HG03103 (cell line): ENCODE measurements at regions not wholly inside any gene's neighbourhood (a gene's known extent, or its start where the extent isn't known, plus 50 kb on each side); places are given as distances from the start of the nearest gene placed in this dataset.

Source experiments
- ATAC-seq: cut with Tn5 transposase; IDR thresholded peaks from one replicate; pipeline ENCODE4 v1.9.1; 2021; ENCODE audit warnings: low read depth; ENCODE audit not compliant: unreplicated experiment

DNA sequence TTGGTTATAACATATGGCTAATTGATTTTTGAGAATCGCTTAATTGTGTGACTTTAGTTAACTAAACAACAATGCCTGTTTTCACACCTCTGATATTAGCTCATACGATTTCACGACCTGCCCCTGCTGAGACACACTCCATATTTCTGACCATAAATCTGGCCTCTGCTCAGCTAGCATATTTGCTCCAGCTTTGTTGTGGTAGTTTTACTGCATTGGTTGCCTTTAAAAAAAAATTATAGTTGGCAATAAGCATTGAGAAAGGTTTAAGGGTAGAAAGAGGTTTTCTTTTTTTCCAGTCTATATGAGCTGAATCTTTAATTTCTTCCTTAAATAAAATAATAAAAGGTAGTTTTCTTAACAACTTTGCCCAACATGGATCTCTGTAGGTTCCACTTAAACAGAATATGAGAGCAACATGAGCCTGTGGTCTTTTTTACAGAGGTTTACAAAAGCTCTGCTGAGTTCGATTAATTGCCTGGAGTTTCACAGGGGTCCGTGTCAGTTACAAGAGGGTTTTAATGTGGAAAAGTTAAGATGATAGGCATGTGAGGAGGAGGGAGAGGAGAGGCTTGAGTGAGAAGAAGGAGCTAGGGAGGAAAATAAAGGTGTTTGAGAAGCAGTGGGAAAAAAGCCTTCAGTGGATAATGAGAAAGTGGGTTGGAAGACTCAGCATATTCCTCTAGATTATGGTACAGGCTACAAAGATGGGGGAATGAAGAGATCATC, 318.2 kb downstream of the CXCL12 start:
- no peak for ATAC-seq

DNA sequence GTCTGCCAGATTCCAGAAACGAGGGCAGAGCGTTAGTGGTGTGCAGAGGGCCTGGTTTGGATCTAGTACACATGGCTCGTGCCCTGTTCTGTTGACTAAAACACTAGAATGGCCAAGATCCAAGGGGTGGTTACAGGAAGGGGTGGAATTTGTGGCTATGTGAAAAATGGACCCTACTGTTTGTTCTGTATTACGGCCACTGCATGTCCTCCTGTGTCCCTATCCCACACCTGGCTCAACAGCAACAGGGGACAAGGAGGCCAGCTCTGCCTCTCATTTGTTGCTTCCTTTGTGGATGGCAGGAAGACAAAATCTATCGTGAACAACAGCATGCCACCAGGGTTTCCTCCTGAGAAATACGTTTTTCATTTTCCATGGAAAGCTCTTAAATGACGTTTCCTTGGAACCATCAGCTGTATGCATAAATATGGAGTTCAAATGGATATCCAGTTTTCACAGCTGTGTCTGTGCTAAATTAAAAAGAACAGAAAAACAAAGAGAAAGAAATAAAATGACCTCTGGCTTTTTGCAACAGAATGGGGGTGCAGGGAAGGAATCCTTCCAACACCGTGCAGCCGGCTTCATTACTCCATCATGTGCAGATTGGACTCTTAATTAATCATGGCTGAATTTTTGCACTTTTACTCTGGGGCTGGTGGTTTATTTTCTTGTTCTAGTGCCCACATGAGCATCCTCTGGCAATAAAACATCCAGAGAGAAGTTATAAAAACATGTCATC, 318.9 kb downstream of the CXCL12 start:
- no peak for ATAC-seq

- no peak for ATAC-seq
These were observed 319.7 kb downstream of the CXCL12 start for GRCh38 chr10:44064987-44065787.

DNA sequence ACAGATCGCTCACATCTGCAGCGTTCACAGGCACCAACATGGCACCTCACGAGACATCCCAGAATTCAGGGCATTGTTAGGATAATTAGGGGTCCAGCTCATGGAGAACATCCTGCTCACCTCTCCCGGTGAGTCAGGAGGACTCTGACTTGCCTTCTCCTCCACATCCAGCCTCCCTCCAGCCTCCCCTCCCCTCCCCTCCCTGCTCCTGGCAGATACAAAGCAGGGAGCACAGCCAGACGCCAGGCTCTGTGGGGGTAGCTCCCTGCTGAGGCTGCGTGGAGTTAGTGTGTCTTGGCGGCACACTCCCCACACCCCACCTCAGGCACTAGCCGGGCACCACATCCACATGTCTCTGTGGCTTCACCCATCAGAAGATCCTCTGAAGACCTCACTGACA, 320.6 kb downstream of the CXCL12 start:
- no peak for ATAC-seq

DNA sequence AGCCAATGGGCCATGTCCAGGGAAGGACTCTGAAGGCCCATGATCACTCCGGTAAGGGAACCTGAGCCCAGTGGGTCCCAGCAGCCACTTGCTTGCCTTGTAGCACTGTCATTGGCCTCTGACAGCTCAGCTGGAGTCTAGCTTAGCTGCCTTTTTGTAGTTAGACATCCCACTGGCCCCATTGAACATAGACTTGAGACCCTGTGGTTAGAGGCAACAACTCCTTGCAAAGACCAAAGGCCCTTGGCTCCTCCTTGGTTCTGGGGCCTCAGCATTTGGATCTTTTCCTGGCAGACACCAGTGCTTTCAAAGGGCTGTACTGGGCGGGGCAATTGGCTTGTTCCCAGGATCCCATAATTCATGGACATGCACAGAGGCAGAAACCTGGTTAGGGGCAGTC, 321.2 kb downstream of the CXCL12 start:
- ATAC-seq, result no peak

DNA sequence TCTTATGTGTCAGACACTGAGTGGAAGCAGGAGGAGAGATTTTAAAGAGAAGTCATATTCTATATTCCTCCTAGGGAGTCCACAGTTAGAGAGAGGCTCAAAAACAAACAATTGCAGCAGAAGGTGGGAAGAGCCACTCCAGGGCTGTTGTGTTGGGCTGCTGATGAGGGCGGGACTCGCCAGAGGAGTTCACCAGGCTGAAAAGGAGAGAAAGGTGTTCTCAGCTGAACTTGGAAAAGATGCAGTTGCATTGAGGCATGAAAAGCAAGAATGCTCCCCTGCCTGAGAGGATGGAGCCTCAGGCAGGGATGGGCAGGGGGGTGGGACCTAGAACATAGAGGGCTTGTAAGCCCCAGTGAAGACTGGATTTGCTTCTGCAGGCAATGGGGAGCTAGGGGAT, 324.2 kb downstream of the CXCL12 start:
- ATAC-seq, result no peak

- no peak for ATAC-seq
These were observed 324.7 kb downstream of the CXCL12 start for GRCh38 chr10:44060221-44060620.

- ATAC-seq, result no peak
These were observed 326.6 kb downstream of the CXCL12 start for GRCh38 chr10:44058259-44058658.

DNA sequence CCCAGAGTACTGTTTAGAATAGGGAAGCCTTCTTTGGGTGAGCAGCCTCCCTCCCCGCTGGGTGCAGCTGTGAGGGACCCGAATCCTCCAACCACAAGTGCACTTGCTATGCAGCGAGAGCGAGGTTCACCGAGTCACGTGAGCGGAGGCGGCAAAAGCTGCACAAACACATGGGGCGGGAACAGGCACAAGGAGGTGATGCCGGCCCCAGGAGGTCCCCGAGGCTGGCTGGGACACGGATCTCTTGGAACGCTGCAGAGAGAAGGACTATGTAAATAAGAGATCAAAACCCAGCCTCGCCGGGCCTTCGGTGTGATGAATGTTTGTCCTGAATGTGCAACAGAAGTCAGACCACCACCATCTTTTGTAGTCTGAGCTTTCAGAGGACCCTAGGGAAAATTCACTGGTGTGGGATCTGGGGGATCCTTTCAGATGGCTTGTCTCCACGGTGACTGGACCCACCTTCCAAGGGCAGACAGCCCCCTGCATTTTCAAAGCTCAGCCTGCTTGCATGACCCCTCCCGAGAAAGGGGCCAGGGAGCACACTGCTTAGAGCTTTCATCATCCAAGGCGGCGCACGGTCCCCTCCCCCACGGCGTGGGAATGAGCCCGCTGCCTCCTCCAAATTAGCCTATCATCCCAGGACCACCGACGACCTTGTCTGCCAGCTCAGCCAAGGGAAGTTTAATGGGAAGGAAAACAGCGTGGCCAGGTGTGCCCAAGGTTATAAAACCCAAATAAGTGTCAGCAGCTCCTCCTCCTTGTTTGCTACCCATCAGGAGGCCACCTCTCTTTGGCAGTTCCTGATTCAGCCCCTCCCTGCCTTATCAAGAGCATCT, 327.7 kb downstream of the CXCL12 start:
- ATAC-seq, result no peak

GRCh38 chr10:44056206-44056605, 328.7 kb downstream of the CXCL12 start:
- no peak for ATAC-seq

DNA sequence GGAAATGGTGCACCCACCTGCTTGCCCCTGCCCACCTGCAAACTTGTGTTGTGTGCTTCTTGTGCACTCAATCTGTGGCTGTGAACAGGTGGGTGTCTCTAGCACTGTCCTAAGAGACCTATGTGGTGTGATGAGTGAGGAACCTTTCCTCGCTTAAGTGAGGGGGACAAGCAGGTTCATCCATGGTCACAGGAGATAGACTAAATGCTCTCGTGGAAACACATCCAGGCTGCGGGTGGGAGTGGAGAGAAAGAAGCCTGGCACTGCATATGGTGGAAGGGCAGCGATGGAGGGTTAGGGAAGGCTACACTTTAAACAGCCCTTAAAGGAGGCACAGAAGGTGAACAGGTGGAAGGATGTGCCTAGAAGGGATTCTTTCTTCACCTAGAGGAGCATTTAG, 330.9 kb downstream of the CXCL12 start:
- ATAC-seq, result no peak

- ATAC-seq, result no peak
These were observed 331.5 kb downstream of the CXCL12 start for GRCh38 chr10:44053391-44053790.

- ATAC-seq, result no peak
These were observed 333.1 kb downstream of the CXCL12 start for GRCh38 chr10:44051584-44052385.

- no peak for ATAC-seq
These were observed 333.8 kb downstream of the CXCL12 start for GRCh38 chr10:44051091-44051490.

DNA sequence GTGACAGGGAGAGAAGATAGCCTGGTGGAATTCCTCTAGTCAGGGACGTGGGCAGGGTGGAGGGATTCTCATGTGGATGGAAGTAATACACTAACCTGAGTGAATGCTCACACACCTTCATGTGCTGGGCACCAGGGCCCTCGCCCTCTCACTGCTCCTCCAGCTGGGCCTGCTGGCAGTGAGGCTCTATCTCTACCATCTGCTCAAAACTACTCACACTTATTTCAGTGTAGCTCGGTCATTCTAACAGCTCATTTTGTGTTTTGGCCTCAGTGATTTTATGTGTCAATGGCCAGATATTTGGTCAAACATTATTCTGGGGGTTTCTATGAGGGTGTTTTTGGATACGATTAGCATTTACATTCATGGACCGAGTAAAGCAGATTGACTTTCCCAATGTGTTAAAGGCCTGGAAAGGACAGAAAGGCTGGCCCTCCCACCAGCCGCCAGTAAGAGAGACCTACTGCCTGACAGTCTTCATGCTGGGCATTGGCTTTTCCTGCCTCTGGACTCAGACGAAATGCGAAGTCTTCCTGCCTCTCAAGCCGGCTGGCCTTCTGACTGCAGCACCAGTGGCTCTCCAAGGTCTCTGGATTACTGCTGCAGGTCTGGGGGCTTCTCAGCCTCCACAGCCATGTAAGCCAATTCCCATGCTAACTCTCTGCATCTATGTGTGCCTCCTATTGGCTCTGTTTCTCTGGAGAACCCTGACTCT, 335.4 kb downstream of the CXCL12 start:
- ATAC-seq, result no peak

GRCh38 chr10:44047361-44047760, 337.5 kb downstream of the CXCL12 start:
- no peak for ATAC-seq

DNA sequence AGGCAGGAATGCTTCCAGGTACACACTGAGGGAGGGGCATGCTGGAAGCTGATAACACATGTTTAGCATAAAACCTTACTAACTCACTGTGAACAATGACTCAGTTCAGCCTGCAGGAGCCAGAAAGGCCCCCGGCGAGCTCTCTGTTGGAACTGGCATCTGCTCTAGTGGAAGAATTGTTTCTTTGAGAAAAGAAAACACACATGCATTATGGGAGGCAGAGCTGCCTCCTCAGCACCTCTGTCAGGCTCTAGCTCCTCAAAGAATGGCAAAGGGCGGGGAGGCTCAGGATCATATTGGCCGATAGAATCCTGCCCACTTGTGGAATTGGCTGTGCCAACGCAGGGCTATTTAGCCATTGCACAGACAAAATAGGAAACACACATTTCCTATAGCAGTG, 338.3 kb downstream of the CXCL12 start:
- no peak for ATAC-seq

DNA sequence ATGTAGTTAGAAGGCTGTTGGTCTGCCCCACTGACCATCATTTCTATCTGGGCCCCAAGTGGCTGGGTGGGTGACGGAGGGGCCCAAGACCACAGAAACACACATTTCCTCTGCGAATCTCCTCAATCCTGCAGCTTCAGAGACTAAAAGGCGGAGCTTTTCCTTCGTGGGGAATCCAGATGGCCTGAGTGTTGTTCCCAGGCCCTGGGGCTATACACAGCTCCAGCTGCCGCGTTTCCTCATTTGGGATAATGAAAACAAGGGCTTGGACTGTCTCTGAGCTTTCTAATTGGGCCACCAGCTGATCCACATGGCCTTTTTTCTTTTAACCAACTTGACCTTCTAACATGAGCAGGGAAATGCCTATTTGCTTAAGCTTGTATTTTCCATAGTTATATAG, 339.9 kb downstream of the CXCL12 start:
- ATAC-seq, result no peak

DNA sequence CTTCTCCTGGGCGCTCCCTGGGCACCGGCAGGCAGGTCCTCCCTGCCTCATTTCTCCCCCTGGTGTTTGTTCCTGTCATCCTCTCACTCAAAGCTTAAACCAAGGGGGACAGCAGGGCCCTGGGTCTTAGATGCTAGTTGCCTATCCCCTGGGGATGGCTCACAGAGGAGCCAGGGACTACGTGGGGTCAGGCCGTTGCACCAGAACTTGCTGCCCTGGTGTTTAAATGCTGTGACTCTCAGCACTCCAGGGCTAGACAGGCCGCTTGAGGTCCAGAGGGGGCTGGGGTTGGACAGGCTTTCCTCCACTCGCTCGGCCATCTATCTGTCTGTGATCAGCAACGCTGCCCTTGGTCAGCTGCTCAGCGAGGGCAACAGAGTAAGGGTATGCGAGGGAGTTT, 340.3 kb downstream of the CXCL12 start:
- no peak for ATAC-seq
